HEK293T (cell line): ENCODE measurements at regions not wholly inside any gene's neighbourhood (a gene's known extent, or its start where the extent isn't known, plus 50 kb on each side); places are given as distances from the start of the nearest gene placed in this dataset.

ENCODE experiments used
- CTCF ChIA-PET: fragments of 350-600 bp; formaldehyde crosslinking; extraction: SDS; loops from one replicate; lab custom pipeline; 2021; ENCODE audit warnings: antibody characterized with exemption, inconsistent platforms; lab: Yijun Ruan, JAX
- POLR2A ChIA-PET: fragments of 350-600 bp; formaldehyde crosslinking; extraction: SDS; loops from one replicate; lab custom pipeline; 2020; ENCODE audit warnings: antibody characterized with exemption, inconsistent platforms; lab: Yijun Ruan, JAX
- DNase-seq: peaks from one replicate; pipeline ENCODE4 v3.0.0; 2012; ENCODE audit warnings: mixed read lengths; ENCODE audit errors: extremely low spot score
- ARNT ChIP-seq: fragments of 450-650 bp; IDR thresholded peaks from 2 replicates; pipeline ENCODE4 v1.6.1; 2017; ENCODE audit warnings: mild to moderate bottlenecking
- BHLHE40 ChIP-seq: fragments of 450-650 bp; IDR thresholded peaks from 2 replicates; pipeline ENCODE4 v1.6.1; 2016; ENCODE audit warnings: mild to moderate bottlenecking, moderate library complexity, borderline replicate concordance
- CTBP1 ChIP-seq: fragments of 450-650 bp; IDR thresholded peaks from 2 replicates; pipeline ENCODE4 v1.6.1; 2016; ENCODE audit warnings: borderline replicate concordance
- ELF4 ChIP-seq: fragments of 450-650 bp; IDR thresholded peaks from 2 replicates; pipeline ENCODE4 v1.6.1; 2017; ENCODE audit warnings: antibody characterized with exemption
- FOXA1 ChIP-seq: fragments of 450-650 bp; IDR thresholded peaks from 2 replicates; pipeline ENCODE4 v1.6.1; 2016; ENCODE audit warnings: mild to moderate bottlenecking
- FOXK2 ChIP-seq: fragments of 450-650 bp; IDR thresholded peaks from 2 replicates; pipeline ENCODE4 v1.6.1; 2016; ENCODE audit warnings: mild to moderate bottlenecking
- FOXM1 ChIP-seq: fragments of 450-650 bp; IDR thresholded peaks from 2 replicates; pipeline ENCODE4 v1.6.1; 2017; ENCODE audit warnings: mild to moderate bottlenecking, borderline replicate concordance
- HDGF ChIP-seq: fragments of 450-650 bp; IDR thresholded peaks from 2 replicates; pipeline ENCODE4 v1.6.1; 2017; ENCODE audit warnings: antibody characterized with exemption, borderline replicate concordance
- L3MBTL2 ChIP-seq: fragments of 450-650 bp; conservative IDR thresholded peaks from 2 replicates; pipeline ENCODE4 v1.6.1; 2016; ENCODE audit warnings: mild to moderate bottlenecking
- LEF1 ChIP-seq: fragments of 450-650 bp; IDR thresholded peaks from 2 replicates; pipeline ENCODE4 v1.6.1; 2017; ENCODE audit warnings: mild to moderate bottlenecking, borderline replicate concordance
- NFRKB ChIP-seq: fragments of 450-650 bp; IDR thresholded peaks from 2 replicates; pipeline ENCODE4 v1.6.1; 2016; ENCODE audit warnings: mild to moderate bottlenecking, moderate library complexity
- SP1 ChIP-seq: fragments of 450-650 bp; IDR thresholded peaks from 2 replicates; pipeline ENCODE4 v1.6.1; 2017
- SUZ12 ChIP-seq: fragments of 450-650 bp; IDR thresholded peaks from 2 replicates; pipeline ENCODE4 v1.6.1; 2016; ENCODE audit warnings: mild to moderate bottlenecking
- TARDBP ChIP-seq: fragments of 450-650 bp; IDR thresholded peaks from 2 replicates; pipeline ENCODE4 v1.6.1; 2016
- ZNF384 ChIP-seq: fragments of 450-650 bp; IDR thresholded peaks from 2 replicates; pipeline ENCODE4 v1.6.1; 2016
- TF ChIP-seq, protein P1 (sequence below): fragments of 450-650 bp; IDR thresholded peaks from 2 replicates; pipeline ENCODE4 v1.6.1; 2016

GRCh38 chr1:81700728-81701470 is 99.8 kb upstream of the ADGRL2 start:
- ChIA-PET CTCF (no interaction called here), POLR2A (no interaction called here)
- TF ChIP-seq BHLHE40: no peak
- TF ChIP-seq L3MBTL2: no peak
- TF ChIP-seq FOXK2: no peak
- no peak for TF ChIP-seq FOXM1
- TF ChIP-seq, protein P1, sequence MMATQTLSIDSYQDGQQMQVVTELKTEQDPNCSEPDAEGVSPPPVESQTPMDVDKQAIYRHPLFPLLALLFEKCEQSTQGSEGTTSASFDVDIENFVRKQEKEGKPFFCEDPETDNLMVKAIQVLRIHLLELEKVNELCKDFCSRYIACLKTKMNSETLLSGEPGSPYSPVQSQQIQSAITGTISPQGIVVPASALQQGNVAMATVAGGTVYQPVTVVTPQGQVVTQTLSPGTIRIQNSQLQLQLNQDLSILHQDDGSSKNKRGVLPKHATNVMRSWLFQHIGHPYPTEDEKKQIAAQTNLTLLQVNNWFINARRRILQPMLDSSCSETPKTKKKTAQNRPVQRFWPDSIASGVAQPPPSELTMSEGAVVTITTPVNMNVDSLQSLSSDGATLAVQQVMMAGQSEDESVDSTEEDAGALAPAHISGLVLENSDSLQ: no peak
- no peak for TF ChIP-seq LEF1
- no peak for TF ChIP-seq ZNF384
- no peak for TF ChIP-seq CTBP1
- no peak for TF ChIP-seq ELF4
- no peak for TF ChIP-seq SUZ12
- TF ChIP-seq HDGF: no peak
- TF ChIP-seq NFRKB: no peak
- TF ChIP-seq FOXA1: no peak
- no peak for TF ChIP-seq SP1
- TF ChIP-seq ARNT: no peak
- no peak for TF ChIP-seq TARDBP
- no peak for DNase-seq

- CTCF ChIA-PET: no interaction called here
- TF ChIP-seq SUZ12: no peak
- POLR2A ChIA-PET: no interaction called here
- no peak for DNase-seq
These were observed 101.5 kb upstream of the ADGRL2 start for GRCh38 chr1:81699234-81699633.

- TF ChIP-seq SP1: no peak
- no peak for TF ChIP-seq ELF4
- no peak for TF ChIP-seq NFRKB
- TF ChIP-seq ZNF384: no peak
- no peak for TF ChIP-seq ARNT
- no peak for DNase-seq
- ChIA-PET POLR2A (no interaction called here), CTCF (no interaction called here)
These were observed 105.0 kb upstream of the ADGRL2 start for GRCh38 chr1:81695741-81696140.

- POLR2A ChIA-PET: no interaction called here
- DNase-seq: no peak
- CTCF ChIA-PET: no interaction called here
- TF ChIP-seq ARNT (no peak), CTBP1 (no peak), LEF1 (no peak), L3MBTL2 (no peak), TARDBP (no peak), ZNF384 (no peak), FOXA1 (no peak), ELF4 (no peak), FOXK2 (no peak), SUZ12 (no peak), FOXM1 (no peak)
These were observed 107.4 kb upstream of the ADGRL2 start for GRCh38 chr1:81693316-81693715.

GRCh38 chr1:81690676-81691453 is 109.9 kb upstream of the ADGRL2 start:
- no peak for TF ChIP-seq ZNF384
- no peak for TF ChIP-seq SP1
- no peak for TF ChIP-seq TARDBP
- no peak for TF ChIP-seq BHLHE40
- TF ChIP-seq, protein P1: no peak
- no peak for TF ChIP-seq FOXA1
- TF ChIP-seq CTBP1: no peak
- TF ChIP-seq NFRKB: no peak
- TF ChIP-seq LEF1: no peak
- no peak for DNase-seq
- CTCF ChIA-PET: no interaction called here
- POLR2A ChIA-PET: no interaction called here

DNA sequence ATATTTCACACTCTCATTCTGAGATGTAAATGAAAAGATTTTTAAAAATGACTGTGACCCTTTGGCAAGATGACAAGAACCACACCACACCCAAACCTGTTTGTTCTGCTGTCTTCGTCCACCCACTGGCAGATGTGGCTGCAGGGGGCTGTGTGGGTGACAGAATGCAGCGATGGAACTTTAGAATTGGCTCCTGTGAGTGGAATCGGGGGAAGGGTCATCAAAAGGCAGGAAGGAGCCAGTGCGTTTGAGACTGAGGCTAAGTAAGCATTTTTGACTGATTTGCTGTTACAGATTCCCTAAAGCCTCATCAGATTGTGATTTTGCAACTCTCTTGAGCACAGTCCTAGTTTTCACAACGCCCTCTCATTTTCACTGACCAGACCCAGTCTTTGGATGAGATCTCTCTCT is 111.2 kb upstream of the ADGRL2 start:
- DNase-seq: no peak

More for the DNA sequence above, 111.2 kb upstream of the ADGRL2 start:
- ChIA-PET CTCF (no interaction called here), POLR2A (no interaction called here)
- TF ChIP-seq FOXK2: no peak
- TF ChIP-seq BHLHE40: no peak
- no peak for TF ChIP-seq TARDBP
- no peak for TF ChIP-seq SUZ12
- TF ChIP-seq, protein P1: no peak
- TF ChIP-seq HDGF: no peak
- TF ChIP-seq SP1: no peak
- TF ChIP-seq ZNF384: no peak
- no peak for TF ChIP-seq L3MBTL2
- no peak for TF ChIP-seq FOXM1
- no peak for TF ChIP-seq LEF1
- no peak for TF ChIP-seq ARNT
- TF ChIP-seq ELF4: no peak
